Thyroid gland (tissue), 4 donors: ENCODE measurements at regions not wholly inside any gene's neighbourhood (a gene's known extent, or its start where the extent isn't known, plus 50 kb on each side); places are given as distances from the start of the nearest gene placed in this dataset.

ENCODE experiments used
- DNase-seq, 2 donors: peaks; one replicate each; pipeline ENCODE4 v3.0.0-alpha.2; 2019
- H3K27ac ChIP-seq, 3 donors: fragments of 200-600 bp; sonication (generic); 1 replicate in 2 of 3; 2 replicates in 1 of 3; pipeline ENCODE4 v1.5.1; 2016 to 2019; ENCODE audit warnings: mild to moderate bottlenecking in 1 of 3, moderate library complexity in 1 of 3
- H3K27me3 ChIP-seq: fragments of 200-600 bp; sonication (generic); one replicate; pipeline ENCODE4 v1.5.1; 2019
- H3K36me3 ChIP-seq, 2 donors: fragments of 200-600 bp; sonication (generic); one replicate each; pipeline ENCODE4 v1.5.1; 2016 to 2019
- H3K4me1 ChIP-seq, 2 donors: fragments of 200-600 bp; sonication (generic); one replicate each; pipeline ENCODE4 v1.5.1; 2017 to 2019
- H3K4me3 ChIP-seq, 3 donors: fragments of 200-600 bp; sonication (generic); replicated peaks in 1 of 3; 1 replicate in 2 of 3; 2 replicates in 1 of 3; pipeline ENCODE4 v1.5.1; 2016; ENCODE audit warnings: mild to moderate bottlenecking in 1 of 3
- H3K9me3 ChIP-seq: fragments of 200-600 bp; sonication (generic); one replicate; pipeline ENCODE4 v1.5.1; 2017
- CTCF ChIP-seq, 6 experiments: fragments of 200-600 bp in 3 of 6; fragments of 450-650 bp in 3 of 6; sonication (generic) in 3 of 6; IDR thresholded peaks; one replicate each; pipeline ENCODE4 v1.5.1; 2016 to 2019; ENCODE audit warnings: antibody characterized with exemption in 6 of 6, mild to moderate bottlenecking in 2 of 6, inconsistent platforms in 1 of 6, moderate library complexity in 1 of 6
- POLR2A ChIP-seq, 2 donors: fragments of 450-650 bp; IDR thresholded peaks; one replicate each; pipeline ENCODE4 v1.6.1; 2017; ENCODE audit warnings: antibody characterized with exemption in 2 of 2, mild to moderate bottlenecking in 2 of 2, moderate library complexity in 1 of 2
- WGBS, 2 donors: methylation state at CpG; one replicate each; pipeline ENCODE4 v1.1.5; 2017; 5-methylcytosine and 5-hydroxymethylcytosine counted together
- intact Hi-C: fragments of 100-400 bp; cut with DNase I; formaldehyde crosslinking; loops from one replicate; pipeline ENCODE4 v1.15.1; 2023

- no peaks in the 10 kb centered on the region for H3K9me3 ChIP-seq
- H3K4me1 ChIP-seq = no peaks in the 10 kb centered on the region
- no peak for DNase-seq
- 68 to 83% methylated on average over 1 of the region's 1 CpG for WGBS, 2 donors
- no peaks in the 10 kb centered on the region for H3K27me3 ChIP-seq
- intact Hi-C loops = no loop called here
- no peaks in the 10 kb centered on the region for H3K36me3 ChIP-seq
- no peak overlapping the region for H3K27ac ChIP-seq
- no peak overlapping the region for H3K4me3 ChIP-seq
- no peak for TF ChIP-seq CTCF (IDR thresholded peaks at IDR 0.05)
- no peak for TF ChIP-seq POLR2A (IDR thresholded peaks at IDR 0.05)
These were observed 595.4 kb downstream of the SLC16A7 start for GRCh38 chr12:60191271-60191670.

- TF ChIP-seq CTCF (IDR thresholded peaks at IDR 0.05) (no peak), POLR2A (IDR thresholded peaks at IDR 0.05) (no peak)
- no peaks in the 10 kb centered on the region for H3K4me1 ChIP-seq
- H3K27me3 ChIP-seq = no peaks in the 10 kb centered on the region
- H3K4me3 ChIP-seq = no peak overlapping the region
- no peak overlapping the region for H3K27ac ChIP-seq
- no peaks in the 10 kb centered on the region for H3K36me3 ChIP-seq
- DNase-seq = no peak
- intact Hi-C loops = no loop called here
- H3K9me3 ChIP-seq = no peaks in the 10 kb centered on the region
These were observed 596.0 kb downstream of the SLC16A7 start for GRCh38 chr12:60191676-60192359.

- no peaks in the 10 kb centered on the region for H3K27me3 ChIP-seq
- TF ChIP-seq CTCF (IDR thresholded peaks at IDR 0.05) (no peak), POLR2A (IDR thresholded peaks at IDR 0.05) (no peak)
- intact Hi-C loops = no loop called here
- no peaks in the 10 kb centered on the region for H3K9me3 ChIP-seq
- H3K4me1 ChIP-seq = no peaks in the 10 kb centered on the region
- H3K36me3 ChIP-seq = no peaks in the 10 kb centered on the region
- no peak overlapping the region for H3K4me3 ChIP-seq
- DNase-seq = no peak
- H3K27ac ChIP-seq = no peak overlapping the region
These were observed 598.8 kb downstream of the SLC16A7 start for GRCh38 chr12:60194678-60195077.

GRCh38 chr12:60195483-60195882, 599.7 kb downstream of the SLC16A7 start:
- no peak for DNase-seq
- H3K4me3 ChIP-seq = no peak overlapping the region
- no peak overlapping the region for H3K27ac ChIP-seq
- H3K27me3 ChIP-seq = no peaks in the 10 kb centered on the region
- TF ChIP-seq POLR2A (IDR thresholded peaks at IDR 0.05) = no peak
- TF ChIP-seq CTCF (IDR thresholded peaks at IDR 0.05) = no peak
- no peaks in the 10 kb centered on the region for H3K4me1 ChIP-seq
- WGBS, 2 donors = 93% methylated on average over 1 of the region's 1 CpG
- H3K9me3 ChIP-seq = no peaks in the 10 kb centered on the region
- H3K36me3 ChIP-seq = no peaks in the 10 kb centered on the region
- intact Hi-C loops = no loop called here

- Histone ChIP-seq H3K27me3 (no peaks in the 10 kb centered on the region), H3K36me3 (no peaks in the 10 kb centered on the region), H3K9me3 (no peaks in the 10 kb centered on the region), H3K4me1 (no peaks in the 10 kb centered on the region), H3K4me3 (no peak overlapping the region), H3K27ac (no peak overlapping the region)
- 95 to 96% methylated on average over 10 of the region's 10 CpGs for WGBS, 2 donors
- intact Hi-C loops = no loop called here
- DNase-seq = no peak
- TF ChIP-seq POLR2A (IDR thresholded peaks at IDR 0.05) (no peak), CTCF (IDR thresholded peaks at IDR 0.05) (no peak)
These were observed 600.5 kb downstream of the SLC16A7 start for GRCh38 chr12:60196366-60196765.
